ENCODE measurements at regions not wholly inside any gene's neighbourhood (a gene's known extent, or its start where the extent isn't known, plus 50 kb on each side); places are given as distances from the start of the nearest gene placed in this dataset.

- H3K4me3 ChIP-seq (ENCODE audit: low read depth, low read length): no peak overlapping the region
- no peak for TF ChIP-seq CTCF (IDR thresholded peaks at IDR 0.05; ENCODE audit: low read depth, low read length)
- DNase-seq (ENCODE audit: low read depth, low spot score): no peak
- in situ Hi-C loops (cut with HindIII; ENCODE audit: low sequenced_read_pairs): no loop called here
These were observed 368.8 kb upstream of the C1orf174 start for GRCh38 chr1:4268889-4269284.

GRCh38 chr1:4269330-4269729 is 369.3 kb upstream of the C1orf174 start:
- in situ Hi-C loops (cut with HindIII; ENCODE audit: low sequenced_read_pairs): no loop called here
- TF ChIP-seq CTCF (IDR thresholded peaks at IDR 0.05; ENCODE audit: low read depth, low read length): no peak
- H3K4me3 ChIP-seq (ENCODE audit: low read depth, low read length): no peak overlapping the region
- no peak for DNase-seq (ENCODE audit: low read depth, low spot score)

DNA sequence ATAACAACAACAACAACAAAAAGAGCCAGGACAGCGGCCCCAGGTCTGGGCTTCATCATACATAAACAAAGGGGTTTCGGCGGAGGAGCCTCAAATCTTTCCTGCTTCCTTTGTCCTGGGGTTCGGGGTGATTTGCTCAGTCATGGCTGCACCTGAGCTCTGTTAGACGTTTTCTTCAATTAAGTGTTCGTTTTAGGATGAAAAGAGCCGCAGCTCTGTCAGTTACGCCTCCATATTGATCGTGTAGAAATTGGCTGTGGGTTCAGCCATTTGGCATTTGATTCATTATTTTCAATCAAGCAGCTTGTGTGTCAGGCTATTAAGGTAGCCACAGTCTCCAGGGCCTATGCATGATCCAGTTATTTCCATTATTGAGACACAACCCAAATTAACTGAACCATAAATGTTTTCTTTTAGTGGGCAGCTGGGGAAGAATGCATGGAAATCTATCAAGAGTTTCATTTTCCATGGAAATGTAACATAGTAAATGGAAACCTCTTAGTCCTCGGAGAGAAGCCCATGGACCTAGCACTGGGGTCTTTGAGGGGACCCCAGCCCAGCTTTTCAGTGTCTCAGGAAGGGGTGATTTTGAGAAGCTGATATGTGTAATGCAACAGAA is 370.0 kb upstream of the C1orf174 start:
- no peak for TF ChIP-seq CTCF (IDR thresholded peaks at IDR 0.05; ENCODE audit: low read depth, low read length)
- in situ Hi-C loops (cut with HindIII; ENCODE audit: low sequenced_read_pairs): no loop called here
- no peak overlapping the region for H3K4me3 ChIP-seq (ENCODE audit: low read depth, low read length)
- DNase-seq (ENCODE audit: low read depth, low spot score): no peak

DNA sequence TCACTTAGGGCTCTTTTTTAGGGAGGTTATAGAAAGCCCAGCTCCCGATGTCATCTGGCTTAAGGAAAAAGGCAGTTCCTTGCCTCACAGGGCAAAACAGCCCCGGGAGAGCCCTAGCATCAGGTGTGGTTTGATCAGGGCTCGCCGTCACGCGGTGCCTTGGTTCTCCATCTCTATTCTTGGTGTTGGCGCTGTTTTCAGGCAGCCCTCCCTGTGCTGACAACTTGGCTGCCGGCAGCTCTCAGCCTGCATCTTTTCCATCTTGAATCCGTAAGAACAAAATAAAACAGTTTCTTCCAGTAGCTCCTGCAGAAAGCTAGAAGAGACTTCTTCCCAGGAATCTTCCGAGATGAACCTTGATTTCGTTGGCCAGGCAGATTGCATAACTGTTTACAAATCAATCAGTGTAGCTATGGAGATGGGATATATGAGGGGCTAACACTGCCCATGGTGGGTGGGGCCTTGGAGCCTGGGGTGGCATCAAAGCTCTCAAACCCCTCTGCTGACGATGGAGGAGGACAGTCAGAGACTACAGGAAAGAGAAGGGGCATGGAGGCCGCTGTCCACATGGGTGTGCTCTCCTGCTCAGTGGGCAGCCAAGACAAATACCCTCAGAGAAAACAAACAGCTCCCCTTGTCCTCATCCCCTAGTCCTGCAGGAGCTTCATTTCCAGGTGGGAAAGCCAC is 370.7 kb upstream of the C1orf174 start:
- no peak for DNase-seq (ENCODE audit: low read depth, low spot score)
- no peak overlapping the region for H3K4me3 ChIP-seq (ENCODE audit: low read depth, low read length)
- in situ Hi-C loops (cut with HindIII; ENCODE audit: low sequenced_read_pairs): no loop called here
- TF ChIP-seq CTCF (IDR thresholded peaks at IDR 0.05; ENCODE audit: low read depth, low read length): no peak

DNA sequence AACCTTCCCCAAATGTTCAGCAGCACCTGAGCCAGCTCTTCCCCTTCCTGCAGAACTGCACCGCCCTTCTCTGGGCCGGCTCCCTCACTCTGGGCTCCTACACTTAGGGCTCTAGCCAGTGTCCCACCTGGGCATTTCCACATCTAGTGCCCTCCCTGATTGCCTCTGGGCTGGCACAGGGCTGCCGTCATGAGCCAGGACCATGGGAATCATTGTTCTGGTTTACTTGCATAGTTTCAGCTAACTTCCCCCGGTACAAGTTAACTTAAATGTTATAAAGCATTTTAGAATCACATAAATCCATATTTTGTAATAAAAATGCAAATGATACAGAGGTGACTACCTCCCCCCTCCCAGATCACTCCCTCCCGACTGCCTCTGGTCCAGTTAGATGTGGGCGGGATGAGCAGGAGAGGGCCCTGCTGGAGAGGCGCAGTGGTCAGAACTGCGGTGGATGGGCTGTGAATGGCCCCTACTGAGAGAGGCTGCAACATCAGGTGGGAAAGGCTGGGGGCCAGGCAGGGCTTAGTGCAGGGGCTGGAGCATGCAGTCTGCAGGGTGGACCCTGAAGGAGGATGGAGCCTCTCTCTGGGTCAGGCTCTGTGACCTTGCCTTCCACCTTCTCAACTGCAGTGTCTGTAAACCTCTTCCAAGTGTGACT is 371.4 kb upstream of the C1orf174 start:
- in situ Hi-C loops (cut with HindIII; ENCODE audit: low sequenced_read_pairs): no loop called here
- no peak for DNase-seq (ENCODE audit: low read depth, low spot score)
- TF ChIP-seq CTCF (IDR thresholded peaks at IDR 0.05; ENCODE audit: low read depth, low read length): no peak
- H3K4me3 ChIP-seq (ENCODE audit: low read depth, low read length): no peak overlapping the region

GRCh38 chr1:4272568-4272967 is 372.5 kb upstream of the C1orf174 start:
- in situ Hi-C loops (cut with HindIII; ENCODE audit: low sequenced_read_pairs): no loop called here
- no peak overlapping the region for H3K4me3 ChIP-seq (ENCODE audit: low read depth, low read length)
- no peak for DNase-seq (ENCODE audit: low read depth, low spot score)
- no peak for TF ChIP-seq CTCF (IDR thresholded peaks at IDR 0.05; ENCODE audit: low read depth, low read length)

All from astrocyte of the spinal cord (primary cell).